Sigmoid colon (tissue), 4 donors: ENCODE measurements at regions not wholly inside any gene's neighbourhood (a gene's known extent, or its start where the extent isn't known, plus 50 kb on each side); places are given as distances from the start of the nearest gene placed in this dataset.

Source experiments
- EP300 ChIP-seq, 4 donors: sonication (generic); formaldehyde crosslinking; IDR thresholded peaks; one replicate each; pipeline ENCODE4 v1.6.1; 2017; ENCODE audit warnings: antibody characterized with exemption in 4 of 4
- POLR2A ChIP-seq, 2 donors: fragments of 450-650 bp; IDR thresholded peaks; one replicate each; pipeline ENCODE4 v1.6.1; 2016; ENCODE audit warnings: antibody characterized with exemption in 2 of 2, mild to moderate bottlenecking in 2 of 2, moderate library complexity in 2 of 2
- TF ChIP-seq, protein P1 (sequence below), 4 experiments: fragments of 450-650 bp in 3 of 4; fragments of 200-600 bp in 1 of 4; IDR thresholded peaks; one replicate each; pipeline ENCODE4 v1.5.1; 2016 to 2019; ENCODE audit warnings: antibody characterized with exemption in 4 of 4, mild to moderate bottlenecking in 3 of 4, moderate library complexity in 2 of 4

DNA sequence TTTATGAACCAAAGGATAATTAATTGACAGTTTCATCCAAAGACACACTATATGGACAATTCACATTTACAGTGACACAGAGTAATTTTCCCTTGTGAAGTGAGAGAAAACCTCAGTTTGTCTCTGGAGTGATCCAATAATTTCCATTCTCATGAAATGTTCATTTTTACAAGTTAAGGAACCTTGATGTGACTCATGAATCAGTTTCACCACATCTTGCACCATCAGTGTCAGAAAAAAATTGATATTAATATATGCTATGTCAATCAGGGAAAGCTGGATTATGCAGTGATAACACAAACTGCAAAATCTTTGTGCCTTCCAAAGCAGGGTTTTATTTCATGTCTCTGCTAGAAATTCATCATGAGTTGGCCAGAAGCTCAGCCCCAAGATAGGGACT is 348.1 kb downstream of the ARPP21 start:
- TF ChIP-seq, protein P1, sequence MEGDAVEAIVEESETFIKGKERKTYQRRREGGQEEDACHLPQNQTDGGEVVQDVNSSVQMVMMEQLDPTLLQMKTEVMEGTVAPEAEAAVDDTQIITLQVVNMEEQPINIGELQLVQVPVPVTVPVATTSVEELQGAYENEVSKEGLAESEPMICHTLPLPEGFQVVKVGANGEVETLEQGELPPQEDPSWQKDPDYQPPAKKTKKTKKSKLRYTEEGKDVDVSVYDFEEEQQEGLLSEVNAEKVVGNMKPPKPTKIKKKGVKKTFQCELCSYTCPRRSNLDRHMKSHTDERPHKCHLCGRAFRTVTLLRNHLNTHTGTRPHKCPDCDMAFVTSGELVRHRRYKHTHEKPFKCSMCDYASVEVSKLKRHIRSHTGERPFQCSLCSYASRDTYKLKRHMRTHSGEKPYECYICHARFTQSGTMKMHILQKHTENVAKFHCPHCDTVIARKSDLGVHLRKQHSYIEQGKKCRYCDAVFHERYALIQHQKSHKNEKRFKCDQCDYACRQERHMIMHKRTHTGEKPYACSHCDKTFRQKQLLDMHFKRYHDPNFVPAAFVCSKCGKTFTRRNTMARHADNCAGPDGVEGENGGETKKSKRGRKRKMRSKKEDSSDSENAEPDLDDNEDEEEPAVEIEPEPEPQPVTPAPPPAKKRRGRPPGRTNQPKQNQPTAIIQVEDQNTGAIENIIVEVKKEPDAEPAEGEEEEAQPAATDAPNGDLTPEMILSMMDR (IDR thresholded peaks at IDR 0.05): no peak
- no peak for TF ChIP-seq EP300 (IDR thresholded peaks at IDR 0.05)
- TF ChIP-seq POLR2A (IDR thresholded peaks at IDR 0.05): no peak
